ENCODE measurements at regions not wholly inside any gene's neighbourhood (a gene's known extent, or its start where the extent isn't known, plus 50 kb on each side); places are given as distances from the start of the nearest gene placed in this dataset.

DNA sequence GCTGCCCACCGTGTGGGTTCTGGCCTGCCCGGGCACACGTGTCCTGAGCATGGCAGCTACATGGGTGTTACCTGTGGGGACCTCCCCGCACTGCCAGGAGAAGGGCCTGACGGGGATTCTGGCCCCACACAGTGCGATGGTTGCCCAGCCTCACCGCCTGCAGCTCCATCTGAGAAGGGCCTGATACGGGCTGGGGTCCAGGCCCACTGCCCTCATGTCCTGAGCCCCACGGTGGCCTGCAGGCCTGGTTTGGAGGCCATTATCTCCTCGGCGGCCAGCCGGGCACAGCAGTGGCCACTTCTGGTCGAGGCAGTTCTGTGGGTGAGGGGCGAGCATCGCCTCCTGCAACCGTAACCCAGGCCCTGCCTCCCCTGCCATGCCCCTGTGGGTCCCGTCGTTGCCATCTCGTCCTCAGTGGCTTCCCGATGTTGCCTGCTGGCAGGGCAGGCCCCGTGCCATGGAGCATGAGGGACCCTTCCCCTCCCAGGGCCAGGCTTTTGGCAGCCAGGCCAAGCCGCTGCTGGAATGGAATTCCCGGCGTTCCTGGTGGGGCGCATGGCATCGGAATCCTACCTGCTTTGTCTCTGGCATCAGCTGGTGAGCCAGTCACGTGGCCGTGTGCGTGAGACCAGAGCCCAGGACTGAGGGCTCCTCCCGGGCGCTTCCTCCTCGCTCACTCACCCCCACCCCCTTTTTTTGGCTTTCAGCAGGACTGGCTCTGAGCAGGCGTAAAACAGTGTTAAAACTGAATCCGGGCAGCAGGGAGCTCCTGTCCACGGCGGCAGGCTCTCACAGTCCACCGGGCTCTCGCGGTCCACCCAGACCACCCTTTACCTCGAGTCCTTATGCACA, 71.9 kb upstream of the PPARA start:
- DNase-seq (ENCODE audit: low spot score) = no peak
- Histone ChIP-seq H3K4me2 (ENCODE audit: insufficient read depth, low read length, poor library complexity, severe bottlenecking) (no peak overlapping the region), H3K18ac (ENCODE audit: low read length) (peak overlapping the region; percentile 38), H2BK12ac (ENCODE audit: low read length) (no peak overlapping the region), H3K9ac (ENCODE audit: low read depth, low read length, poor library complexity) (peak overlapping the region; percentile 60), H3K9me3 (replicated peaks in 1 of 2; ENCODE audit: control insufficient read depth in 2 of 2, insufficient read depth in 1 of 2, low read depth in 1 of 2, low read length in 2 of 2) (no peaks in the 10 kb centered on the region), H4K91ac (ENCODE audit: low read depth, low read length, poor library complexity) (no peak overlapping the region), H3K14ac (ENCODE audit: low read length) (peak overlapping the region; percentile 89), H2AK5ac (ENCODE audit: low read depth, low read length) (peak overlapping the region; percentile 63), H2BK120ac (ENCODE audit: low read depth, low read length) (no peak overlapping the region), H3K27me3 (ENCODE audit: control insufficient read depth in 3 of 3, insufficient read depth in 3 of 3, low read depth in 1 of 3, low read length in 3 of 3) (peaks cover 15 to 97% (median 66%) of the 10 kb centered on the region in 3 experiments), H2BK15ac (ENCODE audit: low read length) (peak overlapping the region; percentile 43), H3K4me1 (ENCODE audit: control insufficient read depth in 2 of 2, insufficient read depth in 1 of 2, low read depth in 1 of 2, low read length in 2 of 2) (no peaks in the 10 kb centered on the region), H3K27ac (replicated peaks; ENCODE audit: low read length) (no peak overlapping the region), H4K8ac (ENCODE audit: low read depth, low read length) (peak overlapping the region; percentile 43), H3K23ac (ENCODE audit: low read depth, low read length, poor library complexity) (peak overlapping the region; percentile 73), H3K4me3 (ENCODE audit: low read length in 2 of 2) (no peak overlapping the region), H3K36me3 (replicated peaks in 1 of 2; ENCODE audit: control insufficient read depth in 2 of 2, insufficient read depth in 2 of 2, low read length in 2 of 2) (no peaks in the 10 kb centered on the region), H3K4ac (ENCODE audit: low read length) (no peak overlapping the region), H3K79me1 (ENCODE audit: low read depth, low read length) (peaks cover 1% of the 10 kb centered on the region), H2BK5ac (ENCODE audit: low read length) (no peak overlapping the region), H2AFZ (ENCODE audit: low read length) (no peak overlapping the region)
- no CpG with 5 or more reads among the region's 40 CpGs for WGBS, 2 donors (ENCODE audit: extremely low coverage in 2 of 2, insufficient read length in 2 of 2, insufficient replicate concordance in 1 of 2)

DNA sequence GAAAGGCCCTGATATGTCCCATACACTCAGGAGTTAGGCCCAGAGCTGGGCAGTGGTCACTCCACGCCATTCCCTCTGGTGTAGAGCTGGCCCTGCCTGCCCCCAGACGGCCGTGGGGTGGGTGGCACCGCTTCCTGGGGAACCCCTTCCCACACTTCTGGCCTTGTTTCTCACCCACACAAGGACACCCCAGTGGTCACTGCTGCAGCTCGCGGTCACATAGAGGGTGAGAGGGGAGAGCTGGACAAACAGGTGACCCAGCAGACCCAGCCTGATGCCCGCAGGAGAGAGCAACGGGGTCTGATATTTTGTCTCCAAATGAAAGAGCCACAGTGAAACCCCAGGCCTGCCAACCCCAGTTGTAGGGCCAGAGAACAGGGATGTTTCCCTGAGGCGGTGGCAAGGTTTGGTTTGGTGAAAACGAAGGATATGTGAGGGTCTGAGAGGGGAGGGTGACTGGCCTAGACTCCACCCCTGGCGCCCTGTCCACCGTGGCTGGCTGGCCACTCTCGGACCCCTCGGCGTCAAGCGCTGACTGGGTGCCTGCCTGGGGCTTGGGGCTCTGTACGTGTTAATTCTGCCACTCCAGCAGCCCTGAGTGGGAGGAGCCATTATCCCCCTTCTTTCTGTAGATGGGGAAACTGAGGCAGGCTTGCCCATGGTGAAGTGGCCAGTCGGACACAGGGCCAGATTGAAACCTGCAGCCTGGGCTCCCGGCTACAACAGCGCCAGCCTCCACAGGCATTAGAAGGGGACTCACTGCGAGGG, 71.0 kb upstream of the PPARA start:
- Histone ChIP-seq H3K4me1 (ENCODE audit: control insufficient read depth in 2 of 2, insufficient read depth in 1 of 2, low read depth in 1 of 2, low read length in 2 of 2) (no peaks in the 10 kb centered on the region), H3K4ac (ENCODE audit: low read length) (no peak overlapping the region), H2BK12ac (ENCODE audit: low read length) (no peak overlapping the region), H2AFZ (ENCODE audit: low read length) (no peak overlapping the region), H3K79me1 (ENCODE audit: low read depth, low read length) (peaks cover 1% of the 10 kb centered on the region), H4K91ac (ENCODE audit: low read depth, low read length, poor library complexity) (peak overlapping the region; percentile 53), H3K27me3 (ENCODE audit: control insufficient read depth in 3 of 3, insufficient read depth in 3 of 3, low read depth in 1 of 3, low read length in 3 of 3) (peaks cover 9 to 97% (median 59%) of the 10 kb centered on the region in 3 experiments), H3K9me3 (replicated peaks in 1 of 2; ENCODE audit: control insufficient read depth in 2 of 2, insufficient read depth in 1 of 2, low read depth in 1 of 2, low read length in 2 of 2) (no peaks in the 10 kb centered on the region), H2BK5ac (ENCODE audit: low read length) (no peak overlapping the region), H4K8ac (ENCODE audit: low read depth, low read length) (no peak overlapping the region), H3K4me2 (ENCODE audit: insufficient read depth, low read length, poor library complexity, severe bottlenecking) (no peak overlapping the region), H3K9ac (ENCODE audit: low read depth, low read length, poor library complexity) (no peak overlapping the region), H3K14ac (ENCODE audit: low read length) (no peak overlapping the region), H3K27ac (replicated peaks; ENCODE audit: low read length) (no peak overlapping the region), H3K23ac (ENCODE audit: low read depth, low read length, poor library complexity) (no peak overlapping the region), H3K36me3 (replicated peaks in 1 of 2; ENCODE audit: control insufficient read depth in 2 of 2, insufficient read depth in 2 of 2, low read length in 2 of 2) (no peaks in the 10 kb centered on the region), H3K18ac (ENCODE audit: low read length) (no peak overlapping the region), H3K4me3 (ENCODE audit: low read length in 2 of 2) (no peak overlapping the region), H2BK15ac (ENCODE audit: low read length) (no peak overlapping the region), H2AK5ac (ENCODE audit: low read depth, low read length) (no peak overlapping the region), H2BK120ac (ENCODE audit: low read depth, low read length) (no peak overlapping the region)
- no peak for DNase-seq (ENCODE audit: low spot score)
- WGBS, 2 donors (ENCODE audit: extremely low coverage in 2 of 2, insufficient read length in 2 of 2, insufficient replicate concordance in 1 of 2) = no CpG with 5 or more reads among the region's 21 CpGs

DNA sequence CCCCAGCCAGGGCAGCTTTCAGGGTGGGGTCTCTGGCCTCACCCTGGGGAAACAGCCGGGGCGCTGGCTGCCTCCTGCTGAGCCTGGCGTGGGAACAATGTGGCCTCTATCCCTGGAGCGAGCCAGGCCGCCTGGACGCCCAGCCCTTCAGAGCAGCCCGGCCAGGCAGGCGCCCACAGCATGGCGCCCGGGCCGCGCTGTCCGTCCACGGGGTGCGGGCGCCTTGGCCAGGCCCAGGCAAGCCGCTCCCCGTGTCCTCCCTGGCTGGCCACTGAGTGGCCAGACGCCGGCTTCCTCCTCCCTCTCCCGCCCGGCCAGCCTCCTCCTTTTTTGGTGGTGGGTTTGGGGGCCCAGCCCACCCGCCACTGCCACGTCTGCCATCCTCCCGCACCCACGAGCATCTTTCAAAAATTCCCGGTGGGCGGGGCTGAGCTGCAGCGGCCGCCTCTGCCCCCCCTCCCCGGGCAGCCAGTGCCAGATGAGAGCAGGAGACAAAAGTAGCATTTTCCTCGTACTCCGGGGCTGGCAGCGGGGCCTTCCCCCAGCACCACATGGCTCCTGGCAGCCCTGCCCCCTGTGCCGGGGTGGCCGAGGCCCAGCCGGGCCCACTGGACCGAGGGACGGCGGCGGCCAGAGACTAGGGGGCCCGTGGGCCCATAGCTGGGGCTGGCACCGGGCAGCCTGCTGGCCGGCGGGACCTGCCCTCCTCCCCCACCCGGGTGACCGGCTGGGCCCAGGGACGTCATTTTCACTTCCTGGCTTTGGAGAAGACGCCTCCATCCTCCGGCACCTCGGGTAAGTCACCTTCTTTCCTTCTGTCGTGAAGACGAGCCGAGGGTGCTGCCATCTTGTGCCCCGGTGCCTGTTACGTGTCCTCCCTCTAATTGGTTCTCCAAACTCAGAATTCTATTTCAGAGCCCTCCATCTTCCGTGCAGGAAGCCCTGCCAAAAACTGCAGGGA, 70.2 kb upstream of the PPARA start:
- H3K4ac ChIP-seq (ENCODE audit: low read length) = no peak overlapping the region
- no peak overlapping the region for H4K8ac ChIP-seq (ENCODE audit: low read depth, low read length)
- H3K27me3 ChIP-seq (ENCODE audit: control insufficient read depth in 3 of 3, insufficient read depth in 3 of 3, low read depth in 1 of 3, low read length in 3 of 3) = peaks cover 4 to 97% (median 51%) of the 10 kb centered on the region in 3 experiments
- no peaks in the 10 kb centered on the region for H3K9me3 ChIP-seq (replicated peaks in 1 of 2; ENCODE audit: control insufficient read depth in 2 of 2, insufficient read depth in 1 of 2, low read depth in 1 of 2, low read length in 2 of 2)
- no peak overlapping the region for H4K91ac ChIP-seq (ENCODE audit: low read depth, low read length, poor library complexity)
- no peak overlapping the region for H3K4me3 ChIP-seq (ENCODE audit: low read length in 2 of 2)
- no peak overlapping the region for H3K4me2 ChIP-seq (ENCODE audit: insufficient read depth, low read length, poor library complexity, severe bottlenecking)
- H2BK120ac ChIP-seq (ENCODE audit: low read depth, low read length) = no peak overlapping the region
- H3K79me1 ChIP-seq (ENCODE audit: low read depth, low read length) = peaks cover 1% of the 10 kb centered on the region
- H3K14ac ChIP-seq (ENCODE audit: low read length) = no peak overlapping the region
- H2AFZ ChIP-seq (ENCODE audit: low read length) = no peak overlapping the region
- no peak overlapping the region for H2BK5ac ChIP-seq (ENCODE audit: low read length)
- H2BK15ac ChIP-seq (ENCODE audit: low read length) = no peak overlapping the region
- H2BK12ac ChIP-seq (ENCODE audit: low read length) = no peak overlapping the region
- H2AK5ac ChIP-seq (ENCODE audit: low read depth, low read length) = no peak overlapping the region
- WGBS, 2 donors (ENCODE audit: extremely low coverage in 2 of 2, insufficient read length in 2 of 2, insufficient replicate concordance in 1 of 2) = no CpG with 5 or more reads among the region's 57 CpGs
- no peak overlapping the region for H3K27ac ChIP-seq (replicated peaks; ENCODE audit: low read length)
- H3K9ac ChIP-seq (ENCODE audit: low read depth, low read length, poor library complexity) = no peak overlapping the region
- no peak overlapping the region for H3K18ac ChIP-seq (ENCODE audit: low read length)
- H3K4me1 ChIP-seq (ENCODE audit: control insufficient read depth in 2 of 2, insufficient read depth in 1 of 2, low read depth in 1 of 2, low read length in 2 of 2) = no peaks in the 10 kb centered on the region
- H3K36me3 ChIP-seq (replicated peaks in 1 of 2; ENCODE audit: control insufficient read depth in 2 of 2, insufficient read depth in 2 of 2, low read length in 2 of 2) = no peaks in the 10 kb centered on the region
- no peak for DNase-seq (ENCODE audit: low spot score)
- H3K23ac ChIP-seq (ENCODE audit: low read depth, low read length, poor library complexity) = no peak overlapping the region
